ENCODE measurements at regions not wholly inside any gene's neighbourhood (a gene's known extent, or its start where the extent isn't known, plus 50 kb on each side); places are given as distances from the start of the nearest gene placed in this dataset.
A peak's percentile ranks its signal among the peaks of the same experiment; 100 is the strongest.

GRCh38 chr4:129570326-129570725 lies 474.4 kb downstream of the C4orf33 start:
- Histone ChIP-seq H3K9me3 (no peaks in the 10 kb centered on the region), H3K4me1 (no peaks in the 10 kb centered on the region), H3K36me3 (no peaks in the 10 kb centered on the region), H3K27me3 (no peaks in the 10 kb centered on the region), H3K27ac (no peak overlapping the region), H3K4me3 (no peak overlapping the region)
- ATAC-seq (no peak), DNase-seq (no peak)
- TF ChIP-seq POLR2A (IDR thresholded peaks at IDR 0.05) (no peak), CTCF (IDR thresholded peaks at IDR 0.05) (no peak)
- intact Hi-C loops (cut with DNase I), result no loop called here

GRCh38 chr4:129578336-129578735 lies 482.4 kb downstream of the C4orf33 start:
- 20% methylated on average over 1 of the region's 6 CpGs for WGBS (ENCODE audit: insufficient coverage, low coverage, low lambda C conversion rate, missing lambda C conversion rate)
- DNase-seq, result no peak
- no peaks in the 10 kb centered on the region for H3K4me1 ChIP-seq
- no peaks in the 10 kb centered on the region for H3K36me3 ChIP-seq
- no peak overlapping the region for H3K27ac ChIP-seq
- no peak for TF ChIP-seq POLR2A (IDR thresholded peaks at IDR 0.05)
- no peak for TF ChIP-seq CTCF (IDR thresholded peaks at IDR 0.05)
- no peak overlapping the region for H3K4me3 ChIP-seq
- ATAC-seq, result no peak
- intact Hi-C loops (cut with DNase I), result no loop called here
- no peaks in the 10 kb centered on the region for H3K9me3 ChIP-seq
- H3K27me3 ChIP-seq, result no peaks in the 10 kb centered on the region

- Histone ChIP-seq H3K9me3 (peaks cover 0 to 7% (median 0%) of the 10 kb centered on the region in 4 donors), H3K4me3 (no peak overlapping the region), H3K36me3 (no peaks in the 10 kb centered on the region), H3K27ac (no peak overlapping the region), H3K27me3 (no peaks in the 10 kb centered on the region), H3K4me1 (no peaks in the 10 kb centered on the region)
- intact Hi-C loops (cut with DNase I), result no loop called here
- ATAC-seq (no peak), DNase-seq (no peak)
- TF ChIP-seq POLR2A (IDR thresholded peaks at IDR 0.05), result no peak
- TF ChIP-seq CTCF (IDR thresholded peaks at IDR 0.05), result no peak
- WGBS (ENCODE audit: insufficient coverage, low coverage, low lambda C conversion rate, missing lambda C conversion rate), result 26% methylated on average over 1 of the region's 1 CpG
Observed at GRCh38 chr4:129581305-129581704, 485.4 kb downstream of the C4orf33 start.

DNA sequence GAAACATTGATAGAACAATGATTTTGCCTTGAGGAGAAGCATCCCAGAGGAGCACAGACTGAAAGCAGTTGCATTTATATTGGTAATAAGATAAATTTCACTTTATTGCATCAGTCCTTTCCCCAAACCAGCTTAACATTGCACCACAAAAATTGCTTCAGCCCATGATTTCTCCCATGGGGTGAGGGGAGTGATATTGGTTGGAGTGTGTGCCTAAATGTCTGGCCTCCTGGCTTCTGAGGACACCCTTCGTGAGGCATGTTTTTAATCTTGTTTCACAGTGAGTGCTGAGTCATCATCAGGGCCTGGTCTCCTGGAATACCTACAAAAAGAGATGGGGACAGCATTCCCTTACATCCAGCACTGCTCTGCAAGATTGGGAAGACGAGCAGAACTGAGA lies 487.9 kb downstream of the C4orf33 start:
- H3K4me3 ChIP-seq, result no peak overlapping the region
- H3K36me3 ChIP-seq, result no peaks in the 10 kb centered on the region
- no peak overlapping the region for H3K27ac ChIP-seq
- peaks cover 0 to 7% (median 0%) of the 10 kb centered on the region in 4 donors for H3K9me3 ChIP-seq
- DNase-seq, result no peak
- H3K27me3 ChIP-seq, result no peaks in the 10 kb centered on the region
- 31% methylated on average over 2 of the region's 2 CpGs for WGBS (ENCODE audit: insufficient coverage, low coverage, low lambda C conversion rate, missing lambda C conversion rate)
- intact Hi-C loops (cut with DNase I), result no loop called here
- TF ChIP-seq CTCF (IDR thresholded peaks at IDR 0.05) (no peak), POLR2A (IDR thresholded peaks at IDR 0.05) (no peak)
- peak in 1 of 4 donors; percentile 14 for ATAC-seq
- no peaks in the 10 kb centered on the region for H3K4me1 ChIP-seq

- intact Hi-C loops (cut with DNase I), result no loop called here
- Histone ChIP-seq H3K4me1 (no peaks in the 10 kb centered on the region), H3K36me3 (no peaks in the 10 kb centered on the region), H3K27ac (no peak overlapping the region), H3K4me3 (no peak overlapping the region), H3K27me3 (no peaks in the 10 kb centered on the region), H3K9me3 (peaks cover 0 to under 1% (median 0%) of the 10 kb centered on the region in 4 donors)
- TF ChIP-seq POLR2A (IDR thresholded peaks at IDR 0.05), result no peak
- TF ChIP-seq CTCF (IDR thresholded peaks at IDR 0.05), result no peak
- no peak for DNase-seq
- no peak for ATAC-seq
Observed at GRCh38 chr4:129598582-129598981, 502.6 kb downstream of the C4orf33 start.

Data from right lobe of liver (tissue), 6 donors.